AML-193 (cell line): ENCODE measurements at regions not wholly inside any gene's neighbourhood (a gene's known extent, or its start where the extent isn't known, plus 50 kb on each side); places are given as distances from the start of the nearest gene placed in this dataset.

ENCODE experiments used
- DNase-seq, 2 experiments: peaks; one replicate each; lab custom pipeline; 2025; lab: John Stamatoyannopoulos, UW

DNA sequence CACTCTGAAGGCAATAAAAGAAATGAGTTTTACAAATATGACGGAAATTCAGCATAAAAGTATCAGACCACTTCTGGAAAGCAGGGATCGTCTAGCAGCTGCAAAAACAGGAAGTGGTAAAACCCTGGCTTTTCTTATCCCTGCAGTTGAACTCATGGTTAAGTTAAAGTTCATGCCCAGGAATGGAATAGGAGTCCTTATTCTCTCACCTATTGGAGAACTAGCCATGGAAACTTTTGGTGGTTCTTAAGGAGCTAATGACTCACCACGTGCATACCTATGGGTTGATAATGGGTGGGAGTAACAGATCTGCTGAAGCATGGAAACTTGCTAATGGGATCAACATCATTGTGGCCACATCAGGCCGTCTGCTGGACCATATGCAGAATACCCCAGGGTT is 93.5 kb upstream of the RGMB start:
- no peak for DNase-seq

- no peak for DNase-seq
Measured at GRCh38 chr5:98690002-98690401, 83.5 kb upstream of the RGMB start.

DNA sequence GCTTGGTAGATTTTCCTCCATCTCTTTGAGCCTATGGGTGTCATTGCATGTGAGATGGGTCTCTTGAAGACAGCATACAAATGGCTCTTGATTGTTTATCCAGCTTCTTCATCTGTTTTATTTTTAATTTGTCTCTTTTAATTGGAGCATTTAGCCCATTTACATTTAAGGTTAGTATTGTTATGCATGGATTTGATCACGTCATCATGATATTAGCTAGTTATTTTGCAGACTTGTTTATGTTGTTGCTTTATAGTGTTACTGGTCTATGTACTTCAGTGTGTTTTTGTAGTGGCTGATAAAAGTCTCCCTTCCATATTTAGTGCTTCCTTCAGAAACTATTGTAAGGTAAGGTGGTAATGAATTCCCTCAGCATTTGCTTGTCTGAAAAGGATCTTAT is 78.6 kb upstream of the RGMB start:
- no peak for DNase-seq

- DNase-seq = no peak
Measured at GRCh38 chr5:98698359-98698758, 75.1 kb upstream of the RGMB start.

GRCh38 chr5:98700730-98701129 is 72.7 kb upstream of the RGMB start:
- no peak for DNase-seq

- no peak for DNase-seq
Measured at GRCh38 chr5:98705841-98706240, 67.6 kb upstream of the RGMB start.

DNA sequence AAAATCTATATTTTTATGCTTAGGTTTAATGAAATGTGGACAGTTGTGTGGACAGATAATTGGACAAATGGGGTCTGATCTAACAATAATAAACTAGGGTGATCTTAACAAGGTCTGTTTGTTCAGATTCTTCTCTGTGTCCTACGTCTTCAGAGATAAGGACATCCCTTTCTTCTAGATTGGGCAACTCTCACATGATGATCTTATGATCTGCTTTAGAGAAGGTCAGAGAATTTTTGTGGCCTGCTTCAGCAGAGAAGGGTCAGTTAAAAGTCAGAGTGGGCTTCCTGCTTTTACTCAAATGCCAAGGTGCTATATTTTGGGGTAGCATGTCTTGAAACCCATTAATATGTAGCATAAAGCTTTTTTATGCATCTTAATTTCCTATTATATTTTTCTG is 63.8 kb upstream of the RGMB start:
- DNase-seq = no peak

- no peak for DNase-seq
Measured at GRCh38 chr5:98713027-98713426, 60.4 kb upstream of the RGMB start.

- DNase-seq = no peak
Measured at GRCh38 chr5:98713856-98714255, 59.6 kb upstream of the RGMB start.

GRCh38 chr5:98714710-98715288 is 58.7 kb upstream of the RGMB start:
- DNase-seq = no peak

GRCh38 chr5:98721231-98721928 is 52.1 kb upstream of the RGMB start:
- no peak for DNase-seq

DNA sequence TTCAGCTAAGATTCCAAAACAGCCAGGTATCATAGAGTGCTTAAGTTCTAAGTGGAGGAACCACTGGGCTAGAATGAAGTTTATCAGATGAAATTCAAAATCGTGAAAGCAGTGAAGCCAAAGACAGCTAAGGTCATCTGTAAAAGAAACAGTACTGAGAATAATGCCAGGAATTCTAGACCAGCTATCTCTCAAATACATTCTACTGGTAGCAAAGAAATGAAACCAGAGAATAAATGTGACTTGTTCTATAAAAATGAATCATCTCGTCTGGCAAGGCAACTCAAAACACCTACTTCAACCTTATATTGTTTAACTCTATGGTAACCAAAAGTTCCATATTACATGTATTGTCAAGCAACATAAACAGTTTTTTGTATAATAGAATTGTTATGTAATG is 51.3 kb upstream of the RGMB start:
- DNase-seq = no peak

GRCh38 chr5:98723061-98723460 is 50.4 kb upstream of the RGMB start:
- DNase-seq = no peak
